HCT116 (cell line): ENCODE measurements at regions not wholly inside any gene's neighbourhood (a gene's known extent, or its start where the extent isn't known, plus 50 kb on each side); places are given as distances from the start of the nearest gene placed in this dataset.

Experiments used
- ATAC-seq: fragments of 200-7000 bp; cut with Tn5 transposase; 2 replicates; pipeline ENCODE4 v1.9.1; 2020; ENCODE audit warnings: mild to moderate bottlenecking, moderate library complexity
- BruUV-seq: library from RNA; stranded (reverse); fragments of 400-500 nt; replicated peaks from 2 replicates; lab custom pipeline; 2021; lab: Mats Ljungman, UMichigan
- CTCF ChIA-PET: fragments of 300-600 bp; sonication (Branson Sonifier 250); formaldehyde crosslinking; loops from one replicate; lab custom pipeline; 2021; ENCODE audit warnings: antibody characterized with exemption; lab: Charles Lee
- POLR2A ChIA-PET: fragments of 300-600, 350-600 bp; sonication (Branson Sonifier 250); formaldehyde crosslinking; loops from one replicate; lab custom pipeline; 2021; ENCODE audit warnings: antibody characterized with exemption; lab: Charles Lee
- RAD21 ChIA-PET, 2 experiments: fragments of 300-600 bp; sonication (Branson Sonifier 250); formaldehyde crosslinking; loops; one replicate each; lab custom pipeline; 2023; ENCODE audit warnings: low total read pairs in 2 of 2; ENCODE audit not compliant: uncharacterized antibody in 2 of 2, unreplicated experiment in 2 of 2, low non-redundant PET in 1 of 2; lab: Charles Lee
- DNase-seq: peaks from one replicate; pipeline ENCODE4 v3.0.0-alpha.2; 2010; ENCODE audit warnings: low read depth, low spot score
- H2AFZ ChIP-seq: fragments of 200-600 bp; shearing (Covaris generic), sonication (generic); 2 replicates; pipeline ENCODE4 v1.6.1; 2017; ENCODE audit warnings: low read depth, mixed run types, mixed read lengths, antibody characterized with exemption, low read length; ENCODE audit not compliant: poor library complexity, severe bottlenecking
- H3K27ac ChIP-seq: 2 replicates; pipeline ENCODE4 v1.5.1; 2012; ENCODE audit warnings: low read depth, low read length
- H3K27me3 ChIP-seq: fragments of 200-600 bp; sonication (generic); 2 replicates; pipeline ENCODE4 v1.6.1; 2016; ENCODE audit warnings: mixed run types, low read length, mixed read lengths; ENCODE audit not compliant: insufficient read depth
- H3K36me3 ChIP-seq, 2 experiments: fragments of 200-500 bp in 1 of 2; fragments of 200-600 bp in 1 of 2; sonication (Bioruptor generic) in 1 of 2; sonication (generic) in 1 of 2; 2 replicates each; pipeline versions ENCODE4 v1.5.1 to v1.6.1; 2014 to 2016; ENCODE audit warnings: low read length in 2 of 2, inconsistent platforms in 1 of 2, mixed read lengths in 1 of 2, mixed run types in 1 of 2; ENCODE audit not compliant: insufficient read depth in 2 of 2, control insufficient read depth in 1 of 2
- H3K4me1 ChIP-seq, 2 experiments: fragments of 200-600 bp in 1 of 2; sonication (generic) in 1 of 2; 2 replicates each; pipeline versions ENCODE4 v1.5.1 to v1.6.1; 2012 to 2017; ENCODE audit warnings: low read length in 2 of 2, inconsistent platforms in 1 of 2, mild to moderate bottlenecking in 1 of 2, mixed read lengths in 1 of 2, mixed run types in 1 of 2, moderate library complexity in 1 of 2; ENCODE audit not compliant: insufficient read depth in 2 of 2, control insufficient read depth in 1 of 2
- H3K4me2 ChIP-seq: fragments of 200-600 bp; sonication (generic); 2 replicates; pipeline ENCODE4 v1.6.1; 2017; ENCODE audit warnings: mixed run types, low read length, mixed read lengths
- H3K4me3 ChIP-seq, 2 experiments: fragments of 200-600 bp in 1 of 2; sonication (generic) in 1 of 2; replicated peaks in 1 of 2; 2 replicates each; pipeline ENCODE4 v1.5.1; 2011 to 2016; ENCODE audit warnings: low read length in 2 of 2, control low read depth in 1 of 2, low read depth in 1 of 2, mild to moderate bottlenecking in 1 of 2, mixed read lengths in 1 of 2, mixed run types in 1 of 2
- H3K79me2 ChIP-seq: fragments of 200-600 bp; sonication (generic); 2 replicates; pipeline ENCODE4 v1.6.1; 2017; ENCODE audit warnings: mild to moderate bottlenecking, mixed run types, low read length, moderate library complexity, mixed read lengths; ENCODE audit not compliant: insufficient read depth
- H3K9ac ChIP-seq: fragments of 200-600 bp; sonication (generic); 2 replicates; pipeline ENCODE4 v1.6.1; 2016; ENCODE audit warnings: low read length, mixed read lengths
- H3K9me2 ChIP-seq: fragments of 200-600 bp; sonication (generic), shearing (Covaris generic); 2 replicates; pipeline ENCODE4 v1.6.1; 2017; ENCODE audit warnings: mixed run types, mild to moderate bottlenecking, moderate library complexity; ENCODE audit not compliant: insufficient read depth
- H3K9me3 ChIP-seq, 2 experiments: fragments of 200-500 bp in 1 of 2; fragments of 200-600 bp in 1 of 2; sonication (Bioruptor generic) in 1 of 2; sonication (generic) in 1 of 2; 2 replicates each; pipeline ENCODE4 v1.6.1; 2014 to 2017; ENCODE audit warnings: low read length in 2 of 2, mixed read lengths in 2 of 2, inconsistent platforms in 1 of 2, low read depth in 1 of 2, mild to moderate bottlenecking in 1 of 2, mixed run types in 1 of 2, moderate library complexity in 1 of 2; ENCODE audit not compliant: control insufficient read depth in 1 of 2, insufficient read depth in 1 of 2
- H4K20me1 ChIP-seq: fragments of 200-600 bp; sonication (generic), shearing (Covaris generic); 2 replicates; pipeline ENCODE4 v1.6.1; 2017; ENCODE audit warnings: mixed run types, mild to moderate bottlenecking, moderate library complexity; ENCODE audit not compliant: insufficient read depth
- EZH2phosphoT487 ChIP-seq: fragments of 200-600 bp; IDR thresholded peaks from 2 replicates; pipeline ENCODE4 v1.6.1; 2018; ENCODE audit warnings: antibody characterized with exemption, borderline replicate concordance
- POLR2A ChIP-seq: IDR thresholded peaks from 2 replicates; pipeline ENCODE4 v1.7.0; 2011; ENCODE audit warnings: borderline replicate concordance; ENCODE audit not compliant: insufficient read depth, insufficient read length; ENCODE audit errors: extremely low read depth
- RAD21 ChIP-seq: IDR thresholded peaks from 2 replicates; pipeline ENCODE4 v1.6.1; 2012; ENCODE audit warnings: low read depth, mild to moderate bottlenecking
- SP1 ChIP-seq: IDR thresholded peaks from 2 replicates; pipeline ENCODE4 v1.6.1; 2012; ENCODE audit warnings: low read depth
- TCF7L2 ChIP-seq: IDR thresholded peaks from 2 replicates; pipeline ENCODE4 v1.7.0; 2011; ENCODE audit warnings: borderline replicate concordance, inconsistent platforms; ENCODE audit not compliant: insufficient read depth, insufficient read length; ENCODE audit errors: extremely low read depth
- intact Hi-C: fragments of 100-400 bp; cut with micrococcal nuclease; formaldehyde crosslinking; loops from 2 replicates; pipeline ENCODE4 v1.10.0; 2022
- TF ChIP-seq, protein P1 (sequence below): IDR thresholded peaks from 2 replicates; pipeline ENCODE4 v1.6.1; 2012; ENCODE audit warnings: low read depth
- TF ChIP-seq, protein P2 (sequence below), 3 experiments: fragments of 200-600 bp in 1 of 3; sonication (generic) in 1 of 3; IDR thresholded peaks in 2 of 3; conservative IDR thresholded peaks in 1 of 3; 2 replicates each; pipeline ENCODE4 v1.5.1; 2012 to 2017; ENCODE audit warnings: low read depth in 2 of 3, low read length in 2 of 3, antibody characterized with exemption in 1 of 3, borderline replicate concordance in 1 of 3, control low read depth in 1 of 3, mild to moderate bottlenecking in 1 of 3, mixed read lengths in 1 of 3, mixed run types in 1 of 3, moderate library complexity in 1 of 3; ENCODE audit not compliant: insufficient read depth in 1 of 3

DNA sequence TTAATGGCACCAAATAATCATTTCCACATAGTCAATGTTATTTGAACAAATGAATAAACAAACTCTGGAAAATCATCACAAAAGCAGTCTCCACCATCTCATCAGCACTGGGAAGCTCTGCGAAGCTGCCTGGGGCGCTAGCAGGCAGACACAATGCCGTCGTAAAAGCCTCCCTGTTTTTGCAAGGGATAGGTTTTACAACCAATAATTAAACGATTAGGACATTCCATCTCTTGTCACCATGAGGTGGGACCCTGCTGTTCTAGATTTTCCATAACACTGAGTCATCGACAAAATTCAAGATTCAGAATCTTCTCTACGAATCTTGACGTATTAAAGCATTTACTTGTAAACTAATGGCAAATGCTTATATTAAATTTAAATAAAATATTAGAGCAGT, 172.8 kb upstream of the AKR1E2 start (continued):
- TF ChIP-seq, protein P1, sequence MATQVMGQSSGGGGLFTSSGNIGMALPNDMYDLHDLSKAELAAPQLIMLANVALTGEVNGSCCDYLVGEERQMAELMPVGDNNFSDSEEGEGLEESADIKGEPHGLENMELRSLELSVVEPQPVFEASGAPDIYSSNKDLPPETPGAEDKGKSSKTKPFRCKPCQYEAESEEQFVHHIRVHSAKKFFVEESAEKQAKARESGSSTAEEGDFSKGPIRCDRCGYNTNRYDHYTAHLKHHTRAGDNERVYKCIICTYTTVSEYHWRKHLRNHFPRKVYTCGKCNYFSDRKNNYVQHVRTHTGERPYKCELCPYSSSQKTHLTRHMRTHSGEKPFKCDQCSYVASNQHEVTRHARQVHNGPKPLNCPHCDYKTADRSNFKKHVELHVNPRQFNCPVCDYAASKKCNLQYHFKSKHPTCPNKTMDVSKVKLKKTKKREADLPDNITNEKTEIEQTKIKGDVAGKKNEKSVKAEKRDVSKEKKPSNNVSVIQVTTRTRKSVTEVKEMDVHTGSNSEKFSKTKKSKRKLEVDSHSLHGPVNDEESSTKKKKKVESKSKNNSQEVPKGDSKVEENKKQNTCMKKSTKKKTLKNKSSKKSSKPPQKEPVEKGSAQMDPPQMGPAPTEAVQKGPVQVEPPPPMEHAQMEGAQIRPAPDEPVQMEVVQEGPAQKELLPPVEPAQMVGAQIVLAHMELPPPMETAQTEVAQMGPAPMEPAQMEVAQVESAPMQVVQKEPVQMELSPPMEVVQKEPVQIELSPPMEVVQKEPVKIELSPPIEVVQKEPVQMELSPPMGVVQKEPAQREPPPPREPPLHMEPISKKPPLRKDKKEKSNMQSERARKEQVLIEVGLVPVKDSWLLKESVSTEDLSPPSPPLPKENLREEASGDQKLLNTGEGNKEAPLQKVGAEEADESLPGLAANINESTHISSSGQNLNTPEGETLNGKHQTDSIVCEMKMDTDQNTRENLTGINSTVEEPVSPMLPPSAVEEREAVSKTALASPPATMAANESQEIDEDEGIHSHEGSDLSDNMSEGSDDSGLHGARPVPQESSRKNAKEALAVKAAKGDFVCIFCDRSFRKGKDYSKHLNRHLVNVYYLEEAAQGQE, result no peak

DNA sequence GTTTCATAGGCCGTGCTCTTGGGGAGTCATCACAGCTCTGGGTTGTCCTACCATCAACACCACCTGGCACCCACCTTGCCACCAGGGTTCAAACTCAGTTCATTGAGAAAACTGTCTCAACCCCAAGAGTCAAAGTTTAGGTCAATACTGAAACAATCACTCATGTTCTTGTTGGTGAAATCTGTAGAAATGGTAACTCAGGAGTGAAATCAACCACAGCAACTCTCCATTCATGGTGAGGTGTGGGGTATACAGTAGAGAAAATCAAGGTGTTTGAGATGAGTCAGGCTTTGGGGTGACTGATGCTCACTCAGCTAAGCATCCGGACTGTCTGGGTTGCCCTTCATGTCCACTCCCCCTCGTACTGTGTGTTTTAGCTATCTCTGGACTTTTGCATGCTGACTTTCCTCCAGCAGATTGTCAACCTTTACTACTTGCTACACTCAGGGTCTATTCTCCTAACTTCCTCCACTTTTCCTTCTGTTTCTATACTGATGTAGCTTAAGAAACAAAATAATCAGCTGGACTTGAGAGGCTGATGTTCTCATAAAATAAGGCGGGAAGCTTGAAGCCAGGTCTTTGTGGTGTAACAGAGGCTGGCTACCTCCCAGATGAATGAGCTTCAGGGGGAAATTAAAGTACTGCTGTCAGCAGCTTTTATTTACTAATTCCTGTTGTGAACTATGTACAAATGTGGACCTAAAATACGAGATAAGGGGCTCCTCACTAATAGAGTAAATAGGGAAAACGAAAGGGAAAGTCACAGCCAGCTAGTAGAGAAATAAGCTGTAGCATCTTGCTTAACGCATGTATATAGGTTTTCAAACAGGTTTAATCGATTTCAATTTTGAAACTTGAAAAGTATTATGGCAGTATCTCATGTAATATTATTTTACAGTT, 173.6 kb upstream of the AKR1E2 start:
- intact Hi-C loops, result loop anchor here (10.0 kb wide), 3 partner anchors 258 to 1458 kb away; no protein-coding TSS in a partner anchor
- no peaks in the 10 kb centered on the region for H3K79me2 ChIP-seq
- ChIA-PET POLR2A (no interaction called here), RAD21 (no interaction called here), CTCF (no interaction called here)
- H3K36me3 ChIP-seq, result no peaks in the 10 kb centered on the region
- no peak overlapping the region for H3K4me2 ChIP-seq
- no peak for ATAC-seq
- TF ChIP-seq SP1, result no peak
- no peak for TF ChIP-seq EZH2phosphoT487
- no peak for TF ChIP-seq RAD21
- no peak for TF ChIP-seq TCF7L2
- TF ChIP-seq, protein P1, result no peak
- TF ChIP-seq POLR2A, result no peak
- TF ChIP-seq, protein P2, sequence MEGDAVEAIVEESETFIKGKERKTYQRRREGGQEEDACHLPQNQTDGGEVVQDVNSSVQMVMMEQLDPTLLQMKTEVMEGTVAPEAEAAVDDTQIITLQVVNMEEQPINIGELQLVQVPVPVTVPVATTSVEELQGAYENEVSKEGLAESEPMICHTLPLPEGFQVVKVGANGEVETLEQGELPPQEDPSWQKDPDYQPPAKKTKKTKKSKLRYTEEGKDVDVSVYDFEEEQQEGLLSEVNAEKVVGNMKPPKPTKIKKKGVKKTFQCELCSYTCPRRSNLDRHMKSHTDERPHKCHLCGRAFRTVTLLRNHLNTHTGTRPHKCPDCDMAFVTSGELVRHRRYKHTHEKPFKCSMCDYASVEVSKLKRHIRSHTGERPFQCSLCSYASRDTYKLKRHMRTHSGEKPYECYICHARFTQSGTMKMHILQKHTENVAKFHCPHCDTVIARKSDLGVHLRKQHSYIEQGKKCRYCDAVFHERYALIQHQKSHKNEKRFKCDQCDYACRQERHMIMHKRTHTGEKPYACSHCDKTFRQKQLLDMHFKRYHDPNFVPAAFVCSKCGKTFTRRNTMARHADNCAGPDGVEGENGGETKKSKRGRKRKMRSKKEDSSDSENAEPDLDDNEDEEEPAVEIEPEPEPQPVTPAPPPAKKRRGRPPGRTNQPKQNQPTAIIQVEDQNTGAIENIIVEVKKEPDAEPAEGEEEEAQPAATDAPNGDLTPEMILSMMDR (IDR thresholded peaks at IDR 0.05 in 2 of 3, conservative IDR thresholded peaks at IDR 0.05 in 1 of 3; ENCODE audit: borderline replicate concordance in 1 of 3, insufficient read depth in 1 of 3, low read depth in 2 of 3, low read length in 2 of 3), result no peak
- no peak for DNase-seq
- no peaks in the 10 kb centered on the region for H3K27me3 ChIP-seq
- no peak overlapping the region for H3K4me3 ChIP-seq
- H3K27ac ChIP-seq, result no peak overlapping the region
- no peak overlapping the region for H3K9ac ChIP-seq
- no peaks in the 10 kb centered on the region for H3K9me2 ChIP-seq
- BruUV-seq, result no TSS peak
- H4K20me1 ChIP-seq, result no peaks in the 10 kb centered on the region
- peaks cover 0 to 14% of the 10 kb centered on the region in 2 experiments; a peak in 2 of 4 replicates for H3K4me1 ChIP-seq
- H2AFZ ChIP-seq, result no peak overlapping the region
- H3K9me3 ChIP-seq, result no peaks in the 10 kb centered on the region
